ENCODE measurements at regions not wholly inside any gene's neighbourhood (a gene's known extent, or its start where the extent isn't known, plus 50 kb on each side); places are given as distances from the start of the nearest gene placed in this dataset.
A peak's percentile ranks its signal among the peaks of the same experiment; 100 is the strongest.
"Not testable (repeated sequence)": the region's sequence is repeated elsewhere in the genome, so short reads cannot be mapped to it uniquely, and the experiment has no call there.

DNA sequence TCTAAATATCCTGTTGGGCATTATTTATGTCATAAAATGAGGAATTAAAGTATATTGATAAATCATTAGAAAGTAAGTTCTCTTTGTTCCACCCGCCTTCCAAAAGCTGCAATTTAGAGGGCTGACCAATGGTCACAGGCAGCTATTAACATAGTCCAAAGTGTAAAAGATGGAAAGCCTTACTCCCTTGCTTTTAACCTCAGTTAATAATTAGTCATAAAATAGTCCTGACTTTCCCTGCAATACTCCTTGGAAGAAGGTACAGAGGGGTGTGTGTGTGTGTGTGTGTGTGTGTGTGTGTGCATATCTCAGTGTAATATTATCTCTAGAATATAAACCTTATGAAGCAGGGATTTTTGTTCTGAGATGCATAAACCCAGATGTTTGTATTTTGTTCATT lies 275.4 kb downstream of the FAT4 start:
- H3K27ac ChIP-seq (ENCODE audit: low read depth, low read length) = no peak overlapping the region
- FAIRE-seq = no peak

DNA sequence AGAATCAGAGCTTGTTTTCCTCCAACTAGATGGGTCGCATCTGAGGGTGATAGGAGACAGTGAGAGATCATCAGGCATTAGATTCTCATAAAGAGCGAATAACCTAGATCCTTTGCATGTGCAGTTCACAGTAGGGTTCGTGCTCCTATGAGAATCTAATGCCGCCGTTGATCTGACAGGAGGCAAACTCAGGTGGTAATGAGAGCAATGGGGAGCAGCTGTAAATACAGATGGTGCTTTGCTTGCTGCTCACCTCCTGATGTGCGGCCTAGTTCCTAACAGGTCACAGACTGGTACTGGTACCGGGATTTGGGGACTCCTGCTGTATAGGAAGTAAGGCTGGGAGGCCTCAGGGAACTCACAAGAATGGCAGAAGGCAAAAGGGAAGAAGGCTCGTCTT lies 276.5 kb downstream of the FAT4 start:
- Mint-ChIP-seq H3K27ac (ENCODE audit: unreplicated experiment) (no peak overlapping the region), H3K4me3 (ENCODE audit: unreplicated experiment) (no peak overlapping the region), H3K4me1 (ENCODE audit: low read depth, unreplicated experiment) (no peaks in the 10 kb centered on the region), H3K27me3 (ENCODE audit: low read depth, unreplicated experiment) (no peaks in the 10 kb centered on the region), H3K9me3 (ENCODE audit: unreplicated experiment) (peaks cover 7% of the 10 kb centered on the region), H3K36me3 (ENCODE audit: low read depth, unreplicated experiment) (no peaks in the 10 kb centered on the region)
- Histone ChIP-seq H3K27me3 (ENCODE audit: insufficient read depth, low read length) (no peaks in the 10 kb centered on the region), H3K9ac (ENCODE audit: low read length) (no peak overlapping the region), H4K20me1 (ENCODE audit: insufficient read depth, low read length) (no peaks in the 10 kb centered on the region), H3K9me3 (ENCODE audit: insufficient read depth, low read depth, low read length) (no peaks in the 10 kb centered on the region), H3K36me3 (ENCODE audit: insufficient read depth, low read length) (no peaks in the 10 kb centered on the region), H3K79me2 (ENCODE audit: insufficient read depth, low read length) (no peaks in the 10 kb centered on the region), H3K4me2 (ENCODE audit: low read length) (no peak overlapping the region), H3K4me3 (ENCODE audit: insufficient read depth, low read depth, low read length) (no peak overlapping the region), H2AFZ (ENCODE audit: low read depth, low read length) (peak overlapping the region; percentile 9), H3K27ac (ENCODE audit: low read depth, low read length) (no peak overlapping the region), H3K4me1 (ENCODE audit: insufficient read depth, low read length) (no peaks in the 10 kb centered on the region)
- no peak for TF ChIP-seq EZH2 (IDR thresholded peaks at IDR 0.05; ENCODE audit: insufficient read depth, low read length)
- TF ChIP-seq, protein P1, sequence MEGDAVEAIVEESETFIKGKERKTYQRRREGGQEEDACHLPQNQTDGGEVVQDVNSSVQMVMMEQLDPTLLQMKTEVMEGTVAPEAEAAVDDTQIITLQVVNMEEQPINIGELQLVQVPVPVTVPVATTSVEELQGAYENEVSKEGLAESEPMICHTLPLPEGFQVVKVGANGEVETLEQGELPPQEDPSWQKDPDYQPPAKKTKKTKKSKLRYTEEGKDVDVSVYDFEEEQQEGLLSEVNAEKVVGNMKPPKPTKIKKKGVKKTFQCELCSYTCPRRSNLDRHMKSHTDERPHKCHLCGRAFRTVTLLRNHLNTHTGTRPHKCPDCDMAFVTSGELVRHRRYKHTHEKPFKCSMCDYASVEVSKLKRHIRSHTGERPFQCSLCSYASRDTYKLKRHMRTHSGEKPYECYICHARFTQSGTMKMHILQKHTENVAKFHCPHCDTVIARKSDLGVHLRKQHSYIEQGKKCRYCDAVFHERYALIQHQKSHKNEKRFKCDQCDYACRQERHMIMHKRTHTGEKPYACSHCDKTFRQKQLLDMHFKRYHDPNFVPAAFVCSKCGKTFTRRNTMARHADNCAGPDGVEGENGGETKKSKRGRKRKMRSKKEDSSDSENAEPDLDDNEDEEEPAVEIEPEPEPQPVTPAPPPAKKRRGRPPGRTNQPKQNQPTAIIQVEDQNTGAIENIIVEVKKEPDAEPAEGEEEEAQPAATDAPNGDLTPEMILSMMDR (IDR thresholded peaks at IDR 0.05; ENCODE audit: insufficient read depth, low read depth, low read length) = no peak
- no peak for FAIRE-seq
- DNase-seq (ENCODE audit: low read depth) = no peak

More for the DNA sequence above, 275.4 kb downstream of the FAT4 start:
- Histone ChIP-seq H2AFZ (ENCODE audit: low read depth, low read length) (no peak overlapping the region), H3K4me2 (ENCODE audit: low read length) (no peak overlapping the region), H4K20me1 (ENCODE audit: insufficient read depth, low read length) (no peaks in the 10 kb centered on the region), H3K9me3 (ENCODE audit: insufficient read depth, low read depth, low read length) (no peaks in the 10 kb centered on the region), H3K4me1 (ENCODE audit: insufficient read depth, low read length) (no peaks in the 10 kb centered on the region), H3K4me3 (ENCODE audit: insufficient read depth, low read depth, low read length) (no peak overlapping the region), H3K36me3 (ENCODE audit: insufficient read depth, low read length) (no peaks in the 10 kb centered on the region), H3K27me3 (ENCODE audit: insufficient read depth, low read length) (no peaks in the 10 kb centered on the region), H3K9ac (ENCODE audit: low read length) (no peak overlapping the region), H3K79me2 (ENCODE audit: insufficient read depth, low read length) (no peaks in the 10 kb centered on the region)
- TF ChIP-seq, protein P1 (IDR thresholded peaks at IDR 0.05; ENCODE audit: insufficient read depth, low read depth, low read length) = no peak
- no peak for TF ChIP-seq EZH2 (IDR thresholded peaks at IDR 0.05; ENCODE audit: insufficient read depth, low read length)
- Mint-ChIP-seq H3K36me3 (ENCODE audit: low read depth, unreplicated experiment) (no peaks in the 10 kb centered on the region), H3K27ac (ENCODE audit: unreplicated experiment) (no peak overlapping the region), H3K27me3 (ENCODE audit: low read depth, unreplicated experiment) (no peaks in the 10 kb centered on the region), H3K4me3 (ENCODE audit: unreplicated experiment) (no peak overlapping the region), H3K9me3 (ENCODE audit: unreplicated experiment) (peaks cover 7% of the 10 kb centered on the region), H3K4me1 (ENCODE audit: low read depth, unreplicated experiment) (no peaks in the 10 kb centered on the region)
- DNase-seq (ENCODE audit: low read depth) = no peak

DNA sequence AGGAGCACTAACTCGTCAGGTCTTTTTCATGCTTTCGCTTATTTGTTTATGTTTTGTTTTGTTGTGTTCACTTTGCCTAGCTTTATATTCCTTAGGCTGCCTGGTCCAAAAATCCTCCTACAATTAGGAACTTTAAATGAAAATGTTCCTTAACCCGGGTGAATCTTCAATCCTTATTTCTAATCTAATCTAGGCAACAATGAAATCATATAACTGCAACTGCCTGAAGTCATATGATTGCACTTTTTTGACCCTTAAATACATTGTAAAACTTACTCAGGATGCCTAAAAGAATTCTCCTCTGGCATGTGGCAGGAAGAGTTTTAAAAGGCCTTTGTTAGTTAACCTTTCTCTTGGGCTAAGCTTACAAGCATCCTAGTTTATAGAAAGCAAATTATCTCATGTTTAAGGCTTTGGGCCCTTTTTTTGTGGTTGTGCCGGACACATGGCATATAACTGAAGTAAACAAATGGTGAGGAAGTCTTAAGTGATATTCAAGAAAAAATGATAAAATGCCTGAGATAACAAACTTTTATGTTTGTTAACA lies 279.4 kb downstream of the FAT4 start:
- no peak overlapping the region for H3K4me2 ChIP-seq (ENCODE audit: low read length)
- no peaks in the 10 kb centered on the region for H4K20me1 ChIP-seq (ENCODE audit: insufficient read depth, low read length)
- H3K36me3 Mint-ChIP-seq (ENCODE audit: low read depth, unreplicated experiment) = no peaks in the 10 kb centered on the region
- no peaks in the 10 kb centered on the region for H3K9me3 ChIP-seq (ENCODE audit: insufficient read depth, low read depth, low read length)
- no peak for FAIRE-seq
- H3K27me3 ChIP-seq (ENCODE audit: insufficient read depth, low read length) = no peaks in the 10 kb centered on the region
- no peak overlapping the region for H3K4me3 Mint-ChIP-seq (ENCODE audit: unreplicated experiment)
- peaks cover 7% of the 10 kb centered on the region for H3K9me3 Mint-ChIP-seq (ENCODE audit: unreplicated experiment)
- H3K36me3 ChIP-seq (ENCODE audit: insufficient read depth, low read length) = no peaks in the 10 kb centered on the region
- H3K4me1 ChIP-seq (ENCODE audit: insufficient read depth, low read length) = no peaks in the 10 kb centered on the region
- no peak overlapping the region for H3K9ac ChIP-seq (ENCODE audit: low read length)
- no peaks in the 10 kb centered on the region for H3K79me2 ChIP-seq (ENCODE audit: insufficient read depth, low read length)
- H3K27ac Mint-ChIP-seq (ENCODE audit: unreplicated experiment) = no peak overlapping the region
- no peak overlapping the region for H2AFZ ChIP-seq (ENCODE audit: low read depth, low read length)
- H3K27me3 Mint-ChIP-seq (ENCODE audit: low read depth, unreplicated experiment) = no peaks in the 10 kb centered on the region
- no peaks in the 10 kb centered on the region for H3K4me1 Mint-ChIP-seq (ENCODE audit: low read depth, unreplicated experiment)
- no peak overlapping the region for H3K4me3 ChIP-seq (ENCODE audit: insufficient read depth, low read depth, low read length)
- no peak overlapping the region for H3K27ac ChIP-seq (ENCODE audit: low read depth, low read length)
- DNase-seq (ENCODE audit: low read depth) = no peak
- TF ChIP-seq, protein P1 (IDR thresholded peaks at IDR 0.05; ENCODE audit: insufficient read depth, low read depth, low read length) = no peak
- TF ChIP-seq EZH2 (IDR thresholded peaks at IDR 0.05; ENCODE audit: insufficient read depth, low read length) = no peak

DNA sequence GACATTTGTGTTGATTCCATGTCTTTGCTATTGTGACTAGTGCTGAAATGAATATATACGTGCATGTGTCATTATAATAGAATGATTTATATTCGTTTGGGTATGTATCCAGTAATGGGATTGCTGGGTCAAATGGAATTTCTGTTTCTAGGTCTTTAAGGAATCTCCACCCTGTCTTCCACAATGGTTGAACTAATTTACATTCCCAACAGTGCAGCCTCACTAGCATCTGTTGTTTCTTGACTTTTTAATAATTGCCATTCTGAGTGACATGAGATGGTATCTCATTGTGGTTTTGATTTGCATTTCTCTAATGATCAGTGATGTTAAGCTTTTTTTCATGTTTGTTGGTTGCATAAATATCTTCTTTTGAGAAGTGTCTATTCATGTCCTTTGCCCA lies 291.2 kb downstream of the FAT4 start:
- H3K27me3 ChIP-seq (ENCODE audit: insufficient read depth, low read length); H3K4me3 Mint-ChIP-seq (ENCODE audit: unreplicated experiment); H3K4me2 ChIP-seq (ENCODE audit: low read length); H3K4me1 ChIP-seq (ENCODE audit: insufficient read depth, low read length); H3K27ac Mint-ChIP-seq (ENCODE audit: unreplicated experiment); H4K20me1 ChIP-seq (ENCODE audit: insufficient read depth, low read length); H3K27me3 Mint-ChIP-seq (ENCODE audit: low read depth, unreplicated experiment); H3K79me2 ChIP-seq (ENCODE audit: insufficient read depth, low read length); H3K9me3 Mint-ChIP-seq (ENCODE audit: unreplicated experiment); H2AFZ ChIP-seq (ENCODE audit: low read depth, low read length); DNase-seq (ENCODE audit: low read depth); FAIRE-seq; H3K27ac ChIP-seq (ENCODE audit: low read depth, low read length); H3K9me3 ChIP-seq (ENCODE audit: insufficient read depth, low read depth, low read length); H3K9ac ChIP-seq (ENCODE audit: low read length); H3K36me3 Mint-ChIP-seq (ENCODE audit: low read depth, unreplicated experiment); H3K4me3 ChIP-seq (ENCODE audit: insufficient read depth, low read depth, low read length); H3K4me1 Mint-ChIP-seq (ENCODE audit: low read depth, unreplicated experiment); H3K36me3 ChIP-seq (ENCODE audit: insufficient read depth, low read length): not testable (repeated sequence)
